ENCODE measurements at regions not wholly inside any gene's neighbourhood (a gene's known extent, or its start where the extent isn't known, plus 50 kb on each side); places are given as distances from the start of the nearest gene placed in this dataset.

- H3K9ac ChIP-seq (ENCODE audit: insufficient read length), result no peak overlapping the region
- no peaks in the 10 kb centered on the region for H3K9me3 ChIP-seq (ENCODE audit: low read depth, low read length)
- H3K36me3 ChIP-seq (ENCODE audit: insufficient read depth, low read length), result no peaks in the 10 kb centered on the region
- H3K27ac ChIP-seq, result no peak overlapping the region
- no peak for TF ChIP-seq FOXP2 (optimal IDR thresholded peaks at IDR 0.05; ENCODE audit: control extremely low read depth, extremely low read length, insufficient read depth)
- no peak for TF ChIP-seq POLR2AphosphoS5 (IDR thresholded peaks at IDR 0.05; ENCODE audit: borderline replicate concordance, low read depth, low read length)
- DNase-seq (ENCODE audit: low read depth, low spot score), result no peak
- no peak overlapping the region for H3K4me3 ChIP-seq
These were observed 204.2 kb downstream of the CYP26B1 start for GRCh38 chr2:71943238-71944182.

- TF ChIP-seq POLR2AphosphoS5 (IDR thresholded peaks at IDR 0.05; ENCODE audit: borderline replicate concordance, low read depth, low read length) (no peak), EZH2 (IDR thresholded peaks at IDR 0.05) (no peak), FOXP2 (optimal IDR thresholded peaks at IDR 0.05; ENCODE audit: control extremely low read depth, extremely low read length, insufficient read depth) (no peak)
- H3K9ac ChIP-seq (ENCODE audit: insufficient read length), result no peak overlapping the region
These were observed 205.7 kb downstream of the CYP26B1 start for GRCh38 chr2:71941726-71942525.

GRCh38 chr2:71940695-71941094 lies 207.0 kb downstream of the CYP26B1 start:
- TF ChIP-seq EZH2 (IDR thresholded peaks at IDR 0.05), result no peak
- TF ChIP-seq FOXP2 (optimal IDR thresholded peaks at IDR 0.05; ENCODE audit: control extremely low read depth, extremely low read length, insufficient read depth), result no peak
- TF ChIP-seq POLR2AphosphoS5 (IDR thresholded peaks at IDR 0.05; ENCODE audit: borderline replicate concordance, low read depth, low read length), result no peak
- no peaks in the 10 kb centered on the region for H3K9me3 ChIP-seq (ENCODE audit: low read depth, low read length)
- DNase-seq (ENCODE audit: low read depth, low spot score), result no peak
- H3K9ac ChIP-seq (ENCODE audit: insufficient read length), result no peak overlapping the region
- no peaks in the 10 kb centered on the region for H3K36me3 ChIP-seq (ENCODE audit: insufficient read depth, low read length)
- H3K4me3 ChIP-seq, result no peak overlapping the region
- no peak overlapping the region for H3K27ac ChIP-seq

More at GRCh38 chr2:71941726-71942525, 205.7 kb downstream of the CYP26B1 start:
- Histone ChIP-seq H3K9me3 (ENCODE audit: low read depth, low read length) (no peaks in the 10 kb centered on the region), H3K27ac (no peak overlapping the region), H3K36me3 (ENCODE audit: insufficient read depth, low read length) (no peaks in the 10 kb centered on the region), H3K4me3 (no peak overlapping the region)
- DNase-seq (ENCODE audit: low read depth, low spot score), result no peak

- no peak overlapping the region for H3K27ac ChIP-seq
- H3K9ac ChIP-seq (ENCODE audit: insufficient read length), result no peak overlapping the region
- H3K36me3 ChIP-seq (ENCODE audit: insufficient read depth, low read length), result no peaks in the 10 kb centered on the region
- TF ChIP-seq FOXP2 (optimal IDR thresholded peaks at IDR 0.05; ENCODE audit: control extremely low read depth, extremely low read length, insufficient read depth) (no peak), EZH2 (IDR thresholded peaks at IDR 0.05) (no peak), POLR2AphosphoS5 (IDR thresholded peaks at IDR 0.05; ENCODE audit: borderline replicate concordance, low read depth, low read length) (no peak)
- no peaks in the 10 kb centered on the region for H3K9me3 ChIP-seq (ENCODE audit: low read depth, low read length)
- no peak for DNase-seq (ENCODE audit: low read depth, low spot score)
- no peak overlapping the region for H3K4me3 ChIP-seq
These were observed 207.8 kb downstream of the CYP26B1 start for GRCh38 chr2:71939588-71940535.

GRCh38 chr2:71938659-71939587 lies 208.7 kb downstream of the CYP26B1 start:
- Histone ChIP-seq H3K9me3 (ENCODE audit: low read depth, low read length) (no peaks in the 10 kb centered on the region), H3K9ac (ENCODE audit: insufficient read length) (no peak overlapping the region), H3K36me3 (ENCODE audit: insufficient read depth, low read length) (no peaks in the 10 kb centered on the region), H3K4me3 (no peak overlapping the region), H3K27ac (no peak overlapping the region)
- DNase-seq (ENCODE audit: low read depth, low spot score), result no peak
- TF ChIP-seq FOXP2 (optimal IDR thresholded peaks at IDR 0.05; ENCODE audit: control extremely low read depth, extremely low read length, insufficient read depth) (no peak), EZH2 (IDR thresholded peaks at IDR 0.05) (no peak)

GRCh38 chr2:71938108-71938507 lies 209.6 kb downstream of the CYP26B1 start:
- Histone ChIP-seq H3K9me3 (ENCODE audit: low read depth, low read length) (no peaks in the 10 kb centered on the region), H3K36me3 (ENCODE audit: insufficient read depth, low read length) (no peaks in the 10 kb centered on the region), H3K9ac (ENCODE audit: insufficient read length) (no peak overlapping the region), H3K27ac (no peak overlapping the region), H3K4me3 (no peak overlapping the region)
- no peak for TF ChIP-seq EZH2 (IDR thresholded peaks at IDR 0.05)
- no peak for TF ChIP-seq POLR2AphosphoS5 (IDR thresholded peaks at IDR 0.05; ENCODE audit: borderline replicate concordance, low read depth, low read length)
- TF ChIP-seq FOXP2 (optimal IDR thresholded peaks at IDR 0.05; ENCODE audit: control extremely low read depth, extremely low read length, insufficient read depth), result no peak
- no peak for DNase-seq (ENCODE audit: low read depth, low spot score)

GRCh38 chr2:71937396-71937795 lies 210.3 kb downstream of the CYP26B1 start:
- TF ChIP-seq EZH2 (IDR thresholded peaks at IDR 0.05), result no peak
- TF ChIP-seq FOXP2 (optimal IDR thresholded peaks at IDR 0.05; ENCODE audit: control extremely low read depth, extremely low read length, insufficient read depth), result no peak
- no peak for TF ChIP-seq POLR2AphosphoS5 (IDR thresholded peaks at IDR 0.05; ENCODE audit: borderline replicate concordance, low read depth, low read length)
- no peaks in the 10 kb centered on the region for H3K36me3 ChIP-seq (ENCODE audit: insufficient read depth, low read length)
- no peak for DNase-seq (ENCODE audit: low read depth, low spot score)
- H3K27ac ChIP-seq, result no peak overlapping the region
- H3K9ac ChIP-seq (ENCODE audit: insufficient read length), result no peak overlapping the region
- H3K4me3 ChIP-seq, result no peak overlapping the region
- no peaks in the 10 kb centered on the region for H3K9me3 ChIP-seq (ENCODE audit: low read depth, low read length)
